ENCODE measurements at regions not wholly inside any gene's neighbourhood (a gene's known extent, or its start where the extent isn't known, plus 50 kb on each side); places are given as distances from the start of the nearest gene placed in this dataset.

DNA sequence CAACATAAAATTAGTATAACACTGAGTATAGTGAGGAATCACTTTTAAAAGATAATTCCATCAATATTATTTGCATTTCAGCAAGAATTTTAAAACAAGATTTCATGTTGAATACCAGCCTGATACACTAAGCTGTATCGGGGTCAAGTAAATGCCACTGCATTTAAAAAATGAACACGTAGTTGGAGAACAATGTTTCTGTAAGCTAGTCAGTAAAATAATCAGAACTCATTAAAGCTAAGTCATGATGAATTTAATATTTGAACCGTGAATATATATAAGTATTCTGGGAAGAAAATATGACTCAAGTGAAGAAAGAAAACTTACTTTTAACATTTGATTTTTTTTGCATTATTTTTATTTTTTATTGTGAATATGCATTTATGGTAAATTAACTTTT lies 611.0 kb upstream of the PABPC4L start:
- Mint-ChIP-seq H3K36me3 (ENCODE audit: low read depth) (no peaks in the 10 kb centered on the region), H3K9me3 (peaks cover 10% of the 10 kb centered on the region), H3K27ac (no peak overlapping the region), H3K4me3 (no peak overlapping the region), H3K27me3 (no peaks in the 10 kb centered on the region), H3K4me1 (ENCODE audit: low read depth) (no peaks in the 10 kb centered on the region)
- ChIA-PET POLR2A (no interaction called here), CTCF (no interaction called here)
- ATAC-seq (no peak), DNase-seq (no peak)
- TF ChIP-seq CTCF (IDR thresholded peaks at IDR 0.05), result no peak
- intact Hi-C loops (cut with micrococcal nuclease), result no loop called here

DNA sequence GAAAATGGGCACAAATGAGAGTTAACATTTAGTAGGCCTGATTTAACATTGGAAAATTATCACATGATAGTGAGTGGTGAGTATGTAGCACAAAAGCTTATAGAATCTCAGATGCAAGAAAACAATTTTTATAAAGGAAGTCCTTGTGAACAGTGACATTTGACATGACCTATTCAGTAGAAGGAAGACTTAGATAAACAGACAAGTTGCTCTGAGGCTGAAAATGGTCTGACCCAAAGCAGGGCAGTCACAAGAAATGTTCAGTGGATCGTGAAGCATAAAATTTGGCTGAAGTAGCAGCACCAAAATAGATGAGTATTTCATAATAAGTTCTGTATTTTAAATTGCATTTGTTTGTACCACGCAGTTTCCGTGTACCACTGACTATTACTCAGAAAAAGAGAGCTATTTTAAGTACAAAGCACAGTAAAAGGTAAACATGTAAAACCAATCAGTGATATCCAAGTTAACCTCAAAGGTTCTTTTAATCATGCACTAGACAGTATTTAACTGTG lies 605.7 kb upstream of the PABPC4L start:
- no peak for ATAC-seq

GRCh38 chr4:134798573-134798972 lies 597.0 kb upstream of the PABPC4L start:
- Mint-ChIP-seq H3K9me3 (peaks cover 8% of the 10 kb centered on the region), H3K27me3 (no peaks in the 10 kb centered on the region), H3K27ac (no peak overlapping the region), H3K4me3 (no peak overlapping the region), H3K36me3 (ENCODE audit: low read depth) (no peaks in the 10 kb centered on the region), H3K4me1 (ENCODE audit: low read depth) (no peaks in the 10 kb centered on the region)
- POLR2A ChIA-PET, result no interaction called here
- DNase-seq (no peak), ATAC-seq (no peak)
- no peak for TF ChIP-seq CTCF (IDR thresholded peaks at IDR 0.05)
- intact Hi-C loops (cut with micrococcal nuclease), result no loop called here
- CTCF ChIA-PET, result no interaction called here

More for the DNA sequence above, 605.7 kb upstream of the PABPC4L start:
- no peak overlapping the region for H3K27ac Mint-ChIP-seq
- POLR2A ChIA-PET, result no interaction called here
- H3K4me1 Mint-ChIP-seq (ENCODE audit: low read depth), result no peaks in the 10 kb centered on the region
- no peaks in the 10 kb centered on the region for H3K36me3 Mint-ChIP-seq (ENCODE audit: low read depth)
- CTCF ChIA-PET, result no interaction called here
- TF ChIP-seq CTCF (IDR thresholded peaks at IDR 0.05), result no peak
- intact Hi-C loops (cut with micrococcal nuclease), result no loop called here
- H3K9me3 Mint-ChIP-seq, result peaks cover 9% of the 10 kb centered on the region
- H3K4me3 Mint-ChIP-seq, result no peak overlapping the region
- no peak for DNase-seq
- no peaks in the 10 kb centered on the region for H3K27me3 Mint-ChIP-seq

- no peaks in the 10 kb centered on the region for H3K36me3 Mint-ChIP-seq (ENCODE audit: low read depth)
- CTCF ChIA-PET, result no interaction called here
- intact Hi-C loops (cut with micrococcal nuclease), result no loop called here
These were observed 585.7 kb upstream of the PABPC4L start for GRCh38 chr4:134787315-134787714.

DNA sequence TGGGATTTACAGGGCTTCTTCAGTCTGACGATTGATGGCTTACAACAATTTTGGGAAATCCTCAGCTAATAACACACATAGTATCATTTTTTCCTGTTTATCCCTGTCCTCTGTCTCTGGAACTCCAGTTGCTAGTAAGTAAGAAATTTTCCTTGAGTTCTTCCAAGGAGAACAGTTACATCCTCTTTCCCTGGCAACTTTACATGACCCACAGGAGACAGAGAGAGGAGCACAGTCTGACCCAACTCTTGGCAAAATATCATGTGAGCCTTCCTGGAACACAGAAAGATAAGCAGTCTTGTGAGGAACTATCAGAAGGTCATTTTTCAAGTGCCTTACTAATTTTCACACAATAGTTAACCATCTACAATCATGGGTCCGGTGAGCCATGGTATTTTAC lies 578.7 kb upstream of the PABPC4L start:
- Mint-ChIP-seq H3K9me3 (peaks cover 12% of the 10 kb centered on the region), H3K4me1 (ENCODE audit: low read depth) (no peaks in the 10 kb centered on the region), H3K36me3 (ENCODE audit: low read depth) (no peaks in the 10 kb centered on the region), H3K27me3 (no peaks in the 10 kb centered on the region), H3K4me3 (no peak overlapping the region), H3K27ac (no peak overlapping the region)
- no peak for DNase-seq
- intact Hi-C loops (cut with micrococcal nuclease), result no loop called here
- no peak for TF ChIP-seq CTCF (IDR thresholded peaks at IDR 0.05)
- ChIA-PET CTCF (no interaction called here), POLR2A (no interaction called here)
- no peak for ATAC-seq

More at GRCh38 chr4:134787315-134787714, 585.7 kb upstream of the PABPC4L start:
- H3K4me3 Mint-ChIP-seq, result no peak overlapping the region
- no peaks in the 10 kb centered on the region for H3K27me3 Mint-ChIP-seq
- ATAC-seq (no peak), DNase-seq (no peak)
- no peak for TF ChIP-seq CTCF (IDR thresholded peaks at IDR 0.05)
- H3K27ac Mint-ChIP-seq, result no peak overlapping the region
- peaks cover 28% of the 10 kb centered on the region for H3K9me3 Mint-ChIP-seq
- no peaks in the 10 kb centered on the region for H3K4me1 Mint-ChIP-seq (ENCODE audit: low read depth)
- POLR2A ChIA-PET, result no interaction called here

Data from activated CD8-positive, alpha-beta T cell treated with anti-CD3 and anti-CD28 coated beads for 36 hours (primary cell).